NT2/D1 (cell line): ENCODE measurements at regions not wholly inside any gene's neighbourhood (a gene's known extent, or its start where the extent isn't known, plus 50 kb on each side); places are given as distances from the start of the nearest gene placed in this dataset.

Source experiments
- SUZ12 ChIP-seq: IDR thresholded peaks from 2 replicates; pipeline ENCODE4 v1.6.1; 2011; ENCODE audit not compliant: insufficient read length, insufficient read depth; ENCODE audit errors: extremely low read depth
- YY1 ChIP-seq: IDR thresholded peaks from 2 replicates; pipeline ENCODE4 v1.6.1; 2011; ENCODE audit not compliant: insufficient read length, insufficient read depth
- ZNF274 ChIP-seq: IDR thresholded peaks from 2 replicates; pipeline ENCODE4 v1.6.1; 2011; ENCODE audit warnings: mild to moderate bottlenecking, low read depth, low read length

GRCh38 chr18:25713103-25713502 is 361.1 kb upstream of the ZNF521 start:
- no peak for TF ChIP-seq ZNF274
- TF ChIP-seq YY1, result no peak
- no peak for TF ChIP-seq SUZ12
